GM10266 (cell line): ENCODE measurements at regions not wholly inside any gene's neighbourhood (a gene's known extent, or its start where the extent isn't known, plus 50 kb on each side); places are given as distances from the start of the nearest gene placed in this dataset.
"Not testable (repeated sequence)": the region's sequence is repeated elsewhere in the genome, so short reads cannot be mapped to it uniquely, and the experiment has no call there.

Experiments used
- DNase-seq: peaks from one replicate; pipeline ENCODE4 v3.0.0; 2012; ENCODE audit errors: extremely low spot score
- TF ChIP-seq, protein P1 (sequence below): IDR thresholded peaks from 2 replicates; pipeline ENCODE4 v1.5.1; 2012; ENCODE audit warnings: mild to moderate bottlenecking, low read depth; ENCODE audit not compliant: control insufficient read depth, insufficient read depth; ENCODE audit errors: missing control alignments

DNA sequence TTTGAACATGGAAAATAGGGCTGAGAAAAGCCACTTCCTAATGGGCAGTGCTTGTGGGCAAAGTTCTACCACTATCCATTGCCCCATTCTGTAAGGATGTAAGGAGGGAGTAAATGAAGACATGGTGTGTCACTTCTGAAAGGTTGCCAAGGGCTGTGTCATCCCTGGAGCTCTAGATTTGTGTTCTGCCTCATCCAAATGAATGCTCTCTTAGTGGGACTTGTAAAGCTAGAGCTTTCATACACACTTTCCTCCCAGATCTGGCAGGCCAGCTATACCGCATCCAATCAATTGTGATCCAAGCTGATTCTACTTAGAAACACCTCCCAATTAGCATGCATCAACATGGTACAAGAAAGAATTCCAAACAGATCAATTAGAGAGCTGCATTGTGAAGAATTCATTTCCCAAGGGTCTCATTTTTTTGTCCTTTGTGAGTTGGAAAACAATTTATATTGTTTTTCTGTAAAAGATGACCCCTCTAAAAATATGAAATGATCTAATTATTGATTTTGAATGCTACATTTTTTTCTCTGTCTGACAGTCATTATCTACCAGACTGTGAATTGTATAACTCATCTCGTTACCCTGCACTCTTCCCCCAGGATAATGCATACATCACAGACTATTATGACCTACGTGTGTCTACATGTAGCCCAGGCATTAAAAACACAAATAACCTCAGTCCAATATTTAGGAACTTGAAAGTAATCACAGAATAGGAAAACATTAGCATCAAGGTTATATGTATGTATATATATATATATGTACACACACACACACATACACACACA lies 117.1 kb upstream of the DUSP10 start:
- DNase-seq = no peak
- TF ChIP-seq, protein P1, sequence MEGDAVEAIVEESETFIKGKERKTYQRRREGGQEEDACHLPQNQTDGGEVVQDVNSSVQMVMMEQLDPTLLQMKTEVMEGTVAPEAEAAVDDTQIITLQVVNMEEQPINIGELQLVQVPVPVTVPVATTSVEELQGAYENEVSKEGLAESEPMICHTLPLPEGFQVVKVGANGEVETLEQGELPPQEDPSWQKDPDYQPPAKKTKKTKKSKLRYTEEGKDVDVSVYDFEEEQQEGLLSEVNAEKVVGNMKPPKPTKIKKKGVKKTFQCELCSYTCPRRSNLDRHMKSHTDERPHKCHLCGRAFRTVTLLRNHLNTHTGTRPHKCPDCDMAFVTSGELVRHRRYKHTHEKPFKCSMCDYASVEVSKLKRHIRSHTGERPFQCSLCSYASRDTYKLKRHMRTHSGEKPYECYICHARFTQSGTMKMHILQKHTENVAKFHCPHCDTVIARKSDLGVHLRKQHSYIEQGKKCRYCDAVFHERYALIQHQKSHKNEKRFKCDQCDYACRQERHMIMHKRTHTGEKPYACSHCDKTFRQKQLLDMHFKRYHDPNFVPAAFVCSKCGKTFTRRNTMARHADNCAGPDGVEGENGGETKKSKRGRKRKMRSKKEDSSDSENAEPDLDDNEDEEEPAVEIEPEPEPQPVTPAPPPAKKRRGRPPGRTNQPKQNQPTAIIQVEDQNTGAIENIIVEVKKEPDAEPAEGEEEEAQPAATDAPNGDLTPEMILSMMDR = no peak

DNA sequence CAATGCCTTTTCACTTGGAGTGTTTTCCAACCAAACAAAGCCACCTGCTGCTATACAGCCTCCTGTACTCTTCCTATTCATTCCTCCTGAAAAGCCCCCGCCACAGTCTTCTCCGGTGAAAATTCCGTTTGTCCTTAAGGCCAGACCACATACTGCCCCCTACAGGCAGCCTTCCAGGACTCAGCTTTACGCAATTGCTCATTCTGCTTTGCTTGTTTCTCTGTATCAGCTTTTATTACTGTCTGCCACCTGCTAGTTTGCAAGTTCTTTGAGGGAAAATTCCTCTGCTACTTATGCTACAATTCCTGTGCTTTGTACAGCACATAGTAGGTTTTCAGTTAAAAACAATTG lies 115.2 kb upstream of the DUSP10 start:
- not testable (repeated sequence) for DNase-seq

DNA sequence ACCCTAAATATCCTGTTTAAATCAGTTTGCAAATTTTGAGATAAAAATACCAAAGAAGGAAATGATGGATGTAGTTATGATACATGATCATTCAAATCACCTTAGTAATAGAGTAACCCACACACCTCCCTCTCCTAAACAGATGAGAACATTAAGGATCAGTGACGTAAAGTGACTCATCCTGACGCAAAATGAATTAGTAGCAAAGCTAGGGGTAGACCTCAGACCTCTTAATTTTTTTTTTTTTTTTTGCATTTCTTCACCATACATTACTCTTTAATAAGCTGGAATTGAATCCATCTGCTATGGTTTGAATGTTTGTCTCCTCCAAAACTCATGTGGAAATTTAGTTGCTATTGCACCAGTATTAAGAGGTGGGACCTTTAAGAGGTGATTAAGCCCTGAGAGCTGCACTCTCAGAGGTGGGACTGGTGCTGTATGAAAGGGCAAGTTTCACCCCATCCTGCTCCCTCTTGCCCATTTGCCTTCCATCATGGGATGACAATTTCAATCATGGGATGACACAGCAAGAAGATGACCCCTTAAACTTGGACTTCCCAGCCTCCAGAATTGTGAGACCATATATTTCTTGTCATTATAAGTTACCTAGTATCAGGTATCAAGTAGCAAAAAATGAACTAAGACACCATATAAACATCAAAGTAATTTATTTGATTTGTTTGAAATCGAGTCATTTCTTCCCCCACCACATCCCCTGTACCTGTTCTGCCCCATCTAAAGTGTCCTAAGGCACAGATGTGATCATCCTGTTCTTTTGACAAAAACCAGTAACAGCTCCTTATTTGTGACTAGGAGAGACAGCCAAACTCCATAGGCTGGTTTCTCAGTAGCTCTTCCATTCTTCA lies 114.6 kb upstream of the DUSP10 start:
- TF ChIP-seq, protein P1 = no peak
- no peak for DNase-seq

DNA sequence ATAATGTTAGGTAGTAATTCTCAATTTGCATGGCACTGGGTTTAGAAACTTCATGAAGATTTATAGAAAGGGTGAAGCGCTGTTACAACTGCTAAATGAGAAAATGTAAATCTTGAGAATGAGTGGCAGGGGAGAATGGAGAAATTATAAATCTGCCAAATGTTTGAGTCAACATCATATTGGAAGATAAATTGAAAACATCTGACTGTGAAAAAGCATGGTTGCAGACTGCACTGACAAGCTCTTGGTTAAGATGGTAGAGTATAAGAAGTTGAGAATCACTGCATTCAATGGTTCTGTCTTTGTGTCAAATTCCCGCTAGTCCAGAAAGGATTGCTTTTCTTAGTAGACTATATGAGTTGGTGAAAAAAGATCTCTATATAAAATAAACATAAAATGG lies 113.3 kb upstream of the DUSP10 start:
- TF ChIP-seq, protein P1 = no peak
- no peak for DNase-seq

DNA sequence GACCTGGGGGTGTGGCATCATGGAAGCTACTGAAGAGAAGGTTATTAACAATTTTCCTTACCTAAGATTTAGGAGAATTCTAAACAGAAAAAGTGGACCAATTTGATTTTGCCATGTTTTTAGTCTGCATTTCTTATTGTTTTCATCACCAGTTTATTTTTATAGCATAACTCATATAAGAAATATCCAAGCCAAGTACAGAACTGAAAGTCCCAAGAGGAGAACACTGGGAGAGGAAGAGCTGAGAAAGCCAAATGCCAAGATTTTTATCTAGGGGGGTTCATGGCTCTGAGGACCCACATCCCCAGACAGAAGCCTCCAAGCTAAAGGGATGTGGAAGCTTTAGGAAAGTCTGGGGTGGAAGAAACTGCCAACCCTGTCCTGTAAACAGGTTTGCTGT lies 109.4 kb upstream of the DUSP10 start:
- TF ChIP-seq, protein P1 = no peak
- no peak for DNase-seq

DNA sequence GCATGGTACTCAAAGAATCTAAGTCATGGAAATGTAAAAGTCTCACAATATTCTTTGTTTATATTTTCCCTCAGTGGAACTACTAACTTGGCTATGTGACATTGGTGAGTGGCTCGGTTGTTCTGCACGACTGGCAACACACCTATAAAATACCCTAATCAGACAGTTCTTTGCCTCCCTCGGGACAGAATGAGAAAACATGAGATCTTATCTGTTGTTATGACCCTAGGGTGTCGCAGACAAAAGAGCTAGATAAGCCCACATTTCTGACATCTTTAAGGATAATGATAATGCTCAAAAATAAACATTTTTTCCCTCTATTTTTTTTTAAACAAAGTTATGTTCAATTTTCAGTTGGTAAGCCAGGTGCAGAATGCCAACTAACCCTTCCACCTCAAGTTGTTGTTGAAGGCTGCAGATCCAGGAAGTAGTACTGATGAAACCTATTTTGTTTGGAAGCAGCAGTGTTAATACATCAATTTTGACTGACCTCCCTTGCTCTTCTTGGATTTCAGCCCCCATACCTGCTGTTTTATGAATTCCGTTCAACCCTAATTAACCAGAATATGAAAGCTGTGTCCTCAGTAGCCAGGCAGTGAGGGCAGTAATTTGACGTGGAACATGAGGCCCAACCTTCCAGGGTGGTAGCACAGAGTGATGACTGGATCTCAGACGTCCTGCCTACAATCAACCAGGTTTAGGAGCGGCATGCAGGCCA lies 108.7 kb upstream of the DUSP10 start:
- DNase-seq = no peak
- TF ChIP-seq, protein P1 = no peak

DNA sequence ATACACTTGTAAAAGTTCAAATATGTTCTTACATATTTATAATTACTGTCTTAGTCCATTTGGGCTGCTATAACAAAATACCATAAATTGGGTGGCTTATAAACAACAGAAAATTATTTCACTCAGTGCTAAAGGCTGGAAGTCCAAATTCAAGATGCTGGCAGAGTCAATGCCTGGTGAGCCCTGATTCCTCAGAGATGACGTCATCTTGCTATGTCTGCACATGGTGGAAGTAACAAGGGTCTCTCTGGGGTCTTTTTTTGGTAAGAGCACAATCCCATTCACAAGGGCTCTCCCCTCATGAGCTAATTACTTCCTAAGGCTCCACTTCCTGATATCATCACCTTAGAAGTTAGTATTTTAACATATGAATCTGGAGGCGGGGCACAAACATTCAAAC lies 108.0 kb upstream of the DUSP10 start:
- DNase-seq = no peak
- TF ChIP-seq, protein P1 = no peak
